Glomerular visceral epithelial cell (primary cell): ENCODE measurements at regions not wholly inside any gene's neighbourhood (a gene's known extent, or its start where the extent isn't known, plus 50 kb on each side); places are given as distances from the start of the nearest gene placed in this dataset.

Experiments
- DNase-seq: peaks from one replicate; pipeline ENCODE4 v3.0.0-alpha.2; 2016; ENCODE audit errors: extremely low spot score

DNA sequence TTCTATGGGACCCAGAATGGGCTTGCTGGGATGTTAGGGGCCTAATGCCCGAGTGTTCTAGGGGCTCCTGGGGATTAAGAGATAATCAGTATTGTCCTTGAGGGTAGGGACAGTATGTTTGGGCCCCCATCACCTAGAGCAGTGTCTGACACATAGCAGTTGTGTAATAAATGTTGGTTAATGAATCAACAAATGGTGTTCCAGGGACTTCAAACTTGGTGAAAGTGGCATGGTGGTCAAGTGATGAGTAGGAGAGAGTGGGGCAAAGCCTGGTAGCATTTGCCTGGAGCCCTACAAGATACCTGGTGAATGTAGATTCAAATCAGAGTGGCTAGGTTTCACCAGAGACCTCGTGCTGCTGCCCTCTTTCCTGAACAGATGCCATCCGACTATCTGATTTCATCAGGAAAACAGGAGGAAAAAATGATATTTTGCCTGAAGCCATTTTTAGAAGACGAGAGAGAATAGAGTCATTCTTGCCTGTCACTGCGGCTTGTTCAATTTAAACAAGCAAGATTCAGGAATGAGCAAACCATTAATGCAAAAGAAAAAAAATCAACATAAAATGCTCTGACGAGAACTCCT, 117.3 kb downstream of the RPL22L1 start:
- no peak for DNase-seq

DNA sequence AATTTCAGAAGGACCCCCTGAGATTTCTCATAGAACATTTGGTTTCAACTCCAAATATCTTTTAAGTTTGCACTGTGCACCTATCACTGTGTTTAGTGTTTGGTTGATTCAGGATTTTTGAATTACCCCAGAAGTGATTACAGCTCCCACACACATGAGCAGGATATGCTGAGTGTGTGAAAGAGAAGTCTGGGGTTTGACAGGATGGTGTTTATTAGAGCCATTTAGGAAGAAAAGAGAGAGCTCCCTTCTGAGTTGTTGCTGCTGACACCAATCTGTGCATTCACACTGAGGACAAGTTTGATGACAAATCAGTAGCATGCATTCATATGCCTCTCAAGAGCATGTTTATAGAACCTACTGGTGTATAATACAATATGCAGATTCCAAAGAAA, 118.1 kb downstream of the RPL22L1 start:
- no peak for DNase-seq

DNA sequence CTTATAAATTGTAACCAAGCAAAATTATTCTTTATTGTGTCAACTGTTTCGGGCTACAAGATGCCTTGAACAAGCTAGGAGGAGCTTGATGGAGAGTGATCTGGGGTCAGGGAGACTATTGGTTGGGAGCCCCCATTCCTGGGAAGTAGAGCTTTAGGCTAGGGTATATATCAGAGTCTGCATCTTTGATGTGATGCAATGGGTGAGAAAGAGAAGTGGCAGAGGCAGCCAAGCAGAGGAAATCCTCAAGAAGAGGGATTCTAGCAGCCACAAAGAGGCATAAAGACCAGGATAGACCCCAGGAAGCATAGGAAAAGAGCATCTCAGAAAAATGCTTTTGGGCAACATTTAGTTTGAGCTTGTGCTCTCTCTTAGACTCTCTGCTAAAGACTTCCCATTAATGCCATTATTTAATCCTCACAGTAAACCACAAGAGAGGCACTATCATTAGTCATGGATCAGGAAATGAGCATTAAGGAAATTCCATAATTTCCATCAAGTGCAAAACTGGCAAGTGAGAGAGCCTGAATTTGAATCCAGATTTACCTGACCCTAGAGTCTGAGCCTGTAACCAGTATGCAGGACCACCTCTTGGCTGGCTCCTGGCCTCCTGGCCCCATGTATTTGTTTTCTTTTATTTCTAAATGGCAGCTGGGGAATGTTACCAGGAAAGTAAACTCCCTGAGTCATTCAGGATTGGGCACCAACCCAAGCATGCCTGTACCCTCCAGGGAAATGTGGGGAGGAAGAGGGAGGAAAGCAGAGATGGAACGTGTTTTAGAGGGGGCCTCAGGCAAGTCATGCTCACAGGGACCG, 118.7 kb downstream of the RPL22L1 start:
- DNase-seq = peak; percentile 83

DNA sequence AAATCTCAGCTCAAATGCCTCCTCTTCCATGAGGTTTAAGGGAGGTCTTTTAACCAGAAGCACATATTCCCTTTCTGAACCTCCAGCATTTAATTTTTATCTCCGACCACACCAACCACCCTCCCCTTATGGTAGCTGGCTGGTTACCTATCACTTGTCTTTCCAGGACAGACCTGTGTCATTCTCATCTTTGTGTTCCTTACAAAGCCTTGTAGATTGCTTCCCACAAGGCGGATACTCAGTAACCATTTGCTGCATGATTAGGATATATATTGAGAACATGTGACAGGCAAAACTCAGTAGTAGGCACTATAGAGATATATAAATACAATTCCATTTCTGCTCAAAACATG, 119.5 kb downstream of the RPL22L1 start:
- DNase-seq = no peak

DNA sequence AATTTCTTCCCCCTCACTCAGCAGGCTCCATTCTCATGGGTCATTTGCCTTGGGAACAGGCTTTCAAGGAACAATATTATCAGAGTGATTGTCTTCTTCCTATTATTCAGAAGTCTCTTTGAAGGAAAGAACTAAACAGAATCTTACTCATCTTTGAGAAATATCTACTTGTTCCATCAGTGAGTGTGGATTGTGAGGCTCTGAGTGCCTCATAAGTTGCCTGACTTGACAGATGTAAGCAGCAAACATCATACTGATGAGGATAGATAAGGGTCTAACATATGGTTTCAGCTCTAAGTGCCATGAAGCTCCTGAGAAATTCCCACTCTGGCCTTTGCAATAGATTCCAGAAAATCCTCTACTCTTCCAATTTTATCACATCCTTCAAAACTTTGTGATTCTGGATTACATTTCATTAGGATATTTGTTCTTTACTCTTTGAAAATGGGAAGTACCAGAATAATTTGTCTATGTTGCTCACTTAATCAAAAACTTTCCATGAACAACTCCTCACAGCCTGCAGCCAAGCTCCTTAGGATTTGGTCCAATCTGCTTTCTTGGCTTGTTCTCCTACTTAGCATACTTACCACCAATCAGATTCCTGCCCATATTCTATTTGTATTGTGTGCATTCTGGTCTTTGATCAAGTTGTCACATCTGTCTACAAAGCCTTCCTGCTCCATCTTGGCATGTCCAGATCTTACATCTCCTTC, 120.1 kb downstream of the RPL22L1 start:
- DNase-seq = no peak

DNA sequence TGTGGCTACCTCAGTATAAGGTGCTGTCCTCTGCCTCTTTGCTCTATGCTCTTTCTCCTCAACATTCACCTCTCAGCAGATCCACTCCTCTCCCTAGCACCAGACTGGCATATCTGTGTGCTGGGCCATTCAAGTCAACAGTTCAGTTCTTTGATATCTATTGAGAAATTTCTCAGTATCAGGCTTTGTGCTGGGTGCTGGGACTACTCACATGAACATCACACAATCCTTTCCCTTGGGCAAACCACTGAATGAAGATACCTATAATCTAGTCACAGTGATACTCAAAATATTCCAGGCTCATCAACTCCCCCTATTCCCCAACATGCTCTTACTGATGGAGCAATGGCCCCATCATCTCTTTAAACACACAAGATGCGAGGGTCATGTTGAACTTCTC, 120.8 kb downstream of the RPL22L1 start:
- DNase-seq = no peak

DNA sequence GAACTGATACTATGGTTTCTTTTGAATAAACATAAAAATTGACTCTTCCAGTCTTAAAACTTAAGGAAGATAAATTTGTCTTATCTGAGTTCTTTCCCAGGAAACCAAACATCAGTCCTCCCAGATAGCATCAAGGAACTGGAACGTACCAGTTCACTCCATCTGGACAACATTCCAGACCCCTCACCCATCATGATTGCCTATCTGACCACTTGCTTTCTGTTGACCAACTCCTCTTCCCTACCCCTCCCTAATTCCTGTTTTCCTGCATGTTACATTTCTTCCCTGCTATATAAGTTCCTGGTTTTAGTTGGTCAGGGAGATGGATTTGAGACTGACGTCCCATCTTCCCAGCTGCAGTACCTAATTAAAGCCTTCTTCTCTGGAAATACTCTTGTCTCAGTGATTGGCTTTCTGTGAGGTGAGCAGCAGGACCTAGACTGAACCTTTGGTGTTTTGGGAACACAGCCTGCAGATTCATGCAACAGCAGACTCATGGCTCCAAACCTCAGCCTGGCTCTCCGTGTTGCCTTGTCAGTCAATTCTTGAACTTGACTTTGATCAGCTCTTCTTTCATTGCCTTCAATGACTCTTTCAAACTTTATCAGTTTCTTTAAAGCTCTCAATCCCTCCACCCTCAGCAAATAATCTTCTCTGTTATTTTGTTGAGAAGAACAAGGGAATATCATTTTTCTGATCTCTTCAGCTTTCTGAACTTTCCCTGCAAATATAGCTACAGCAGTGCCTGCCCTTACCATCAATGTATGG, 123.6 kb downstream of the RPL22L1 start:
- DNase-seq = no peak

DNA sequence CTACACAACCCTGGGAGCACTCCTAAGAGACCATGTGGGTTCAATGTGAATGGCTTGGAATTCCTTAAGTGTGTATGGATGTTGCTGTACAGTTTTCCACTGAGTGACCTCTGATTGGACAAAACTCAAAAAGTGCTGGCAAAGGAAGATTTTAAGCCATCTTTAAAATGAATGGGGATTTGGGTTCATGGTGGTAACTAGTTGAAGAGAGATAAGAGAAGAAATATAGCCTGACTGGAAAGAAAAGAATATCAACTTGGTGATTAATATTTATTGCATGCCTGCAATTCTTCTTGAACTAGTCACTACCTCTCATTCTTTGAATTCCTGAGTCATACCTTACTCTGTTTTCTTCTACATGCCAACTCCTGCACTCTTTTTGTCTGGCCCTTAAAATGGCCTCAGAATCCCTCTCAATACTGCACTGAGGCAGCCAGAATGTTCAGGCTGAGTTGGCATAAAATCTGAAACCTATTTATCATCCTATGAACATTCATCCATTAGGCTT, 124.7 kb downstream of the RPL22L1 start:
- peak; percentile 80 for DNase-seq

DNA sequence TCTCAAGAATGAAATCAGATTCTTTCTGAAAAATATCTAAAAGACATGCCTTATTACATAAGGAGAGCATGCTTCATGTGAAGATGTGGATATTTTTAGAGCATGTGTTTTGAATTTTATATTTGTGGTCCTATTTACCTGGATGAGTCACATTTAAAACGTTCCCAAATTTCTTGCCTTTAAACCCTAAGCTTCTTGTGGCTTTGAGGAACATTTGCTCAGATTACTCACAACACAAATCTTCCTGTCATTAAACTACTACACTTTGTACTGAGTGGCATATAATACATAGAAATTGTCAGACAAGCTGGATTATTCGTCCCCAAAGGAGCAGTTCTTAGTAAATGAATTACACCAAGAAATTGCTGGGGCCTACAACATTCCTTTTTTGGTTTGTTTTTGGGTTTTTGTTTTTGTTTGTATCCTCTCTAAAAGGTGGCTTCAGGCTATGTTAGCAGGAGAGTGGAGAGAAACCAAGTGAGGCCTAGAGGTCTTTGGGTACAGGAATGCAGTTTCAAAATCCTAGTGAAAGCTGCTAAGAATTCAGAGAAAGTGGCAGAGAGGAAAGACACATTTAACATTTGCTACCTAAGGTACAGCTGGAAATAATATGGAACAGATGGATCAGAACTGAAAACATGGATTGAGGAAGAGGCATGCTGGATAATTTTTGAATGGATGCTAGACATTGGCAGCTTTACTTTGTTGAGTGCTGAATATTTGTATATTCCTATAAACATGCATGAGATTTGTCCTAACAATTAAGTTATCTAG, 128.1 kb downstream of the RPL22L1 start:
- no peak for DNase-seq

DNA sequence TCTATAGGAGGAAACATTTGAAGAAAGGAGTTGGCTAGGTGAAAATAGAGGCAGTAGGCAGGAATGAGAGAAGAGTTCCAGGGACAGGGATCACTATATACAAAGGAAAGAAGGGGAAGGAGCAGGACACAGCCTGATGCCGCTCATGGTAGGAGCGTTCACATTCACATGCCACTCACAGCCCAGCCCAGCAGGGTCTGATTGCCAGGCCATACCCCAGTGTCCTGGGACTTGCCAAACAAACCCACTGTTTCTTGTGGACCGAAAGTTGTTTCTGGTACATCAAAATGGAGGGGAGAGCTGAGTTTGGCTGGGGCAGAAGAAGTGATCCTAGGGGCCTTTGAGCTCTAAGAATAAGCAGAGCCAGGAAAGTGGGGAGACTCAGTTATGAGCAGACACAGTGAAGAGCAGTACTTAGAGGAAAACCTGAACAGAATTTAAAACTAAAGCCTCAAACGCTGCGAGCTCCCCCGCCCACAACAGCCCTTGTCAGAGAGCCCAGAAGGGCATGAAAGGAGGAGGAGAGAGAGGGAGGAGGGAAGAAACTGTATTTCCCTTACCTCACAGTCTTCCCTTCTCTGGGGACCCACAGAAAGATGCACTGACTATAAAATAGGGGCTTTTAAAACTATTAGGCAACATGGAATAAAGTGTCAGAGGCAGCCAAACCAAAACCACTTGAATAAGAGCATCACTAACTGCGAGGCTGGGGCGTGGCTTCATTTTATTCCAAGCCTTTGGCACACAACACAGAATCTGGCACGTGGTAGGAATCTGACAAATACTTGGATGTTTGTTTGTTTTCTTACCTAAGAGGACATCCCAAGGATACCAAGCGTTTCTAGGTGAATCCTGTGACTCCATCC, 129.0 kb downstream of the RPL22L1 start:
- peak; percentile 53 for DNase-seq

DNA sequence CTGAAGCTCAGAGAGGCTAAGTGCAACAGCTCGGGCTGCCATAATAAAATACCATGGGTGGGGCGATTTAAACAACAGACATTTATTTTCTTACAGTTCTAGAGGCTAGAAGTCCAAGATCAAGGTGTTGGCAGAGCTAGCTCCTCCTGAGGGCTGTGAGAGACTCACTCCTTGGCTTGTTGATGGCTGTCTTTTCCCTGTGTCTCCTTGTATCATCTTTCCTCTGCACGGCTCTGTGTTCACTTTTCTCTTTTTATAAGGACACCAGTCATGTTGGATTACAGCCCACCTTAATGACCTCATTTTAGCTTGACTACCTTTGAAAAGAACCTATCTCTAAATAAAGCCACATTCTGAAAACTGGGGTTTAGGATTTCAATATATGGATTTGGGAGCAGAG, 129.7 kb downstream of the RPL22L1 start:
- DNase-seq = no peak

DNA sequence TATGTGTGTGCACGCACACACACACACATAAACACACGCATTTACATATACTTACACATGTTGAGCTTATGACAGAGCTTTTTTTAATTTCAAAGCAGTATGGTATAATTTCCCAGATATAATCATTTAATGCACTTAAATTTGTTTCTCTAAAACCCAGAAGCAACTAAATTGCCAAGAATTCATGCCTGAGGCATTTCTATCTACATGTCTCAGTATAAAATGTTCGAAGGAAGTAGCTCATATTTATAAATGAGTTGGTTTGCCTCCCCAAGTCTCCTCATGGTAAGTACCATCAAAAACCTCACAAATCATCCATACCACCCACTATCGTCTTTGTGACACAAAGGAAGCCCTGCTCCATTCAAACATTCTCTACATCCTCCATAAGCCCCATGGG, 130.6 kb downstream of the RPL22L1 start:
- no peak for DNase-seq

DNA sequence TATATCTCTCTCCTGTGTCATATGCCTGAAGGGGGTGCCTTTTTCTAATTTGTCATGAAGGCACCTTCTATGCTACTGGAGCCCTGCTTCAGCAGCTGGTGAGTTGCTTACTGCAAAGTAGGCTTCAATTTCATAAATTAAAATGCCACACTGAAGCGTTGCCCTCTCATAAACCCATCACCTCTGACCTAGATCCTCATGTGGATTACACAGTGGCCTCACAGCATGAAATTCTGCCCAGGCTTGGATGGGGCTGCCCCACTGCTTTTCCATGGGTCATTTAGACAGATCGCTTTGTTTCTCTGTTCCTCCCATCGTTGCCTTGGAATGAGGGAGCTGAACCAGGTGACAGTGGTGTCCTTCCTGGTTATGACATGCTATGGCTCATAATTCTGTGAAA, 131.2 kb downstream of the RPL22L1 start:
- no peak for DNase-seq

DNA sequence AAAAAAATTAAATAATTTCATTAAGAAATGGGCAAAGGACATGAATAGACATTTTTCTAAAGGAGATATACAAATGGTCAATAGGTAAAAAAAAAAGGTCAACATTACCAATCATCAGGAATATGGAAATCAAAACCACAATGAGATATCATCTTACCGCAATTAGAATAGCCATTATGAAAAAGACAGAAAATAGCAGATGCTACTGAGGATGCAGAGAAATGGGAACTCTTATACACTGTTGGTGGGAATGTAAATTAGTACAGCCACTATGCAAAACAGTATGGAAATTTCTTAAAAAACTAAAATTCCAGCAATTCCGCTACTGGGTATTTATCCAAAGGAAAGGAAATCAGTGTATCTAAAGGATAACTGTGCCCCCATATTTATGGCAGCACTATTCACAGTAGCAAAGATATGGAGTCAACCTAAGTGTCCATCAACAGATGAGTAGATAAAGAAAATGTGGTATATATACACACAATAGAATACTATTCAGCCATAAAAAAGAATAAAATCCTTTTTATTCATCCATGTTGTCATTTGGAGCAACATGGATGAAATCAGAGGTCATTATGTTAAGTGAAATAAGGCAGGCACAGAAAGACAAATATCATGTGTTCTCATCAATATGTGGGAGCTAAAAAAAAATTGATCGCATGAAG, 132.4 kb downstream of the RPL22L1 start:
- DNase-seq = no peak

DNA sequence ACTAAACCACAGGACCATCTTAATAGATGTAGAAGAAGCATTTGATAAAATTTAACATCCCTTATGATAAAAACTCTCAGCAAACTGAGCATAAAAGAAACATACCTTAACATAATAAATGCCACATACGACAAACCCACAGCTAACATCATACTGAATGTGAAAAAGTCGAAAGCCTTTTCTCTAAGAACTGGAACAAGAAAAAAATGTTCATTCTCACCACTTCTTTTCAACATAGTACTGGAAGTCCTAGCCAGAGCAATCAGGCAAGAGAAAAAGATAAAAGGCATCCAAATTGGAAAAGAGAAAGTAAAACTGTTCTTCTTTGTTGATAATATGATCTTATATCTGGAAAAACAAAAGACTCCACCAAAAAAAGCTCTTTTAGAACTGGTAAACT, 134.2 kb downstream of the RPL22L1 start:
- DNase-seq = no peak

DNA sequence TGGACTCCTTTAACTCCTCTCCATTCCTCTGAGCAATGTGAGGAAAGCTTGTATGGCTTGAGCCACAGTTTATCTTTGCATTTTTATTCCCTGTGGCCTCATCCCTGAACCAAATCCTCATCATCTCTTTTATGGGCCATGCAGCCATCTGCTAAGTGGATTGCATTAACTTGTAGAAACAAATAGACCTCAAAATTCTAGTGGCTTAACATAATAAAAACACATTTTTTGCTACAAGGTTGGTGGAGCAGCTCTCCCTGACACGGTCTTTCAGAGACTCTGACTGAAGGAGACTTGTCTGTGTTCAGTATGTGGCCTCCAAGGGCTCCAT, 135.3 kb downstream of the RPL22L1 start:
- DNase-seq = no peak

DNA sequence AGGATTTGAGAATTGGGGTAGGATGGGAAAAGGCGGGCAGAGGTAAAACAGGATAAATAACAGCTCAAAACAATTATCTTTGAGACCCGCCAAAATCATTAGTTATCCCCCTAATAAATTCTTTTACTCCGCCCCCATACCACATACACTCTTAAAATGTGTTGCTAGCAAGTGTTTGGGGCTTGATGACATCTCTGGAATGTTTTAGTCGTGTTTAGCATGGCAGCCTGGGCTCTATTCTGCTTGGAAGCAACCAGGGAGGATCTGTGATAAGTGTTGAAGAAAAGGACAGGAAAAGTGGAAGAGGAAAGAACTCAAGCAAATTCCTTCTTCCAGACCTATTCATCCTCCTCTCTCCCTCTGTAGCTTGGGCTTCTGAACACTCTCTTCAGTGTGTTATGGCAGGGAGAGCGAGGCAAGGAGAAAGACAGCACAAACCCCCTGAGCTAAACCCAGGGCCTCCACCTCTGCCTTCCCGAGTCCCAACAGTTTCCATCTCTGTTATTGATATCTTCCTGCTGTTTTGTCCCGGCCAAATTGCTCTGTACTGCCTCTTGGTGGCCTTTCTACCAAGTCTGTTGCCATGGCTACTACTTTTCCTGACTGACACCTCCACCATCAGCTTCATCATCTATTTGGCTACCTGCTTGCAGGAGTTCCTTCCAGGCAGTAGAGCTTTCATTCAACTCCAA, 135.8 kb downstream of the RPL22L1 start:
- DNase-seq = no peak

DNA sequence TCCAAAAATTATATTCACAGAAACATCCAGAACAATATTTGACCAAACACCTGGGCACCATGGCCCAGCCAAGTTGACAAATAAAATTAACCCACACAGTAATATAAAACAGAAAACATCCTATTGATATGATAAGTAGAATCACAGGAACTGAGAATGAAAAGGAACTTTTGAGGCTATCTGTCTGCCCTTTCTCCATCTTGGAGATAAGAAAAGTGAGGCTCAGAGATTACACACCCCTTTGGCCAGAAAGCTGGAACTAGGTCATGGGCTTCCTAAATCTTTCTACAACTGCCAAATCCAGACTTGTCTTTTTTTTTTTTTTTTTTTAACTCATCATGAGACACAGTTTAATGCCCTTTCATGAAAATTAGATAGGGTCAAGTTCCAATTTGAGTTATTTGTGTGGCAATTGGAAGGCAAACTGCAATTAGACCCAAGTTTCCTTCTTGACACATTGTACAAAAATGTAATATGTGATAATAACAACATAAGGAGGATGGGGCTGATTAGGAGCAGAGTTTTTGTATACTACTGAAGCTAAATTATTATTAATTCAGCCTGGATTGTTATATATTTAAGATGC, 137.2 kb downstream of the RPL22L1 start:
- DNase-seq = no peak

DNA sequence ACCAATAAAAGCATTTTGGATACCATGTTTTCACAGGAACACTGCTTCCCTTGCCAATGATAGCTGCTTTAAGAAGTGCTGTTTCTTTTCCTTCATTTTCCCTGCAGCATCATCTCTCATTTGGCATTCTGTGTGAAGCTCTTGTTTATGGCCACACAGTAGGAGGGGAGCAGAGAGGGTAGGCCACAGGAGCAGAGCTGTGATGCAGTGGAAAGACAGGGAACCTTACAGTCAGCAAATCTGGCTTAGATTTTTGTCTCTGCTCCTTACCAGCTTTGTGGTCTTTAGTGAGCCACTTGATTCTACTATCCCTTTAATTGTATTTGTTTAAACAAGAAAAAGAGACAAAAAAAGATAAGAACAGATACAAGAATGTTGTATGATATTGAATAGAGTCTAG, 138.7 kb downstream of the RPL22L1 start:
- DNase-seq = no peak
